ENCODE measurements at regions not wholly inside any gene's neighbourhood (a gene's known extent, or its start where the extent isn't known, plus 50 kb on each side); places are given as distances from the start of the nearest gene placed in this dataset.

DNA sequence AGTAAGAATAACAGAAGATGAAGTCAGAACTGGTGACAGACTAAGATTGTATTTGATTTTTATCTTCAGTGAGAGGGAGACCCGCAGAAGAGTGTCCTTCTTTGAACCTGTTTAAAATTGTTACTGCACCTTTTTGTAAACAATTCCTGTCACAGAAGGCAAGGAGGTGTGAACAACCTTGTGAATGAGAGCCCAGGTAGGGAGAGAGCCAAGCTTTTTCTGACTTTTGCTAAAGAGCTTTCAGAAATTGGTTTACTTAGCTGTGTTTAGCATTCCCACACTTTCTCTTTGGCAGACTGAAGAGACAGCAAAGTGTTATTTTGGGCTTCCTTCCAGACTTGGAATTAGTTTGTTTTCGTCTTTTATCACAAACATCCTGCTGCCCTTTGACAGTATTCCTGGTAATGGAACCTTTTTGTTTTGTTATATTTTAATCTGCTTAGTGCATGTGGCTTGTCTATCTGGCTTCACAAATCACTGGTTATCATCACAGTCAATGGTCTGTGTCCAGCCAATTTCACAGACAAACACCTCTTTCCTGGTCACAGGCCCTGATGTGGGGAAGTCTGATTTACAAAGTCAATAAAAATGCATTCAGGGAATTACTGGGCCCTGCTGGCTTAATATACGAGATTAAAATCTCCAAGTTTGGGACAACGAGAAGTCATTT, 85.7 kb upstream of the HS3ST2 start:
- no peak for ATAC-seq
- TF ChIP-seq, protein P1, sequence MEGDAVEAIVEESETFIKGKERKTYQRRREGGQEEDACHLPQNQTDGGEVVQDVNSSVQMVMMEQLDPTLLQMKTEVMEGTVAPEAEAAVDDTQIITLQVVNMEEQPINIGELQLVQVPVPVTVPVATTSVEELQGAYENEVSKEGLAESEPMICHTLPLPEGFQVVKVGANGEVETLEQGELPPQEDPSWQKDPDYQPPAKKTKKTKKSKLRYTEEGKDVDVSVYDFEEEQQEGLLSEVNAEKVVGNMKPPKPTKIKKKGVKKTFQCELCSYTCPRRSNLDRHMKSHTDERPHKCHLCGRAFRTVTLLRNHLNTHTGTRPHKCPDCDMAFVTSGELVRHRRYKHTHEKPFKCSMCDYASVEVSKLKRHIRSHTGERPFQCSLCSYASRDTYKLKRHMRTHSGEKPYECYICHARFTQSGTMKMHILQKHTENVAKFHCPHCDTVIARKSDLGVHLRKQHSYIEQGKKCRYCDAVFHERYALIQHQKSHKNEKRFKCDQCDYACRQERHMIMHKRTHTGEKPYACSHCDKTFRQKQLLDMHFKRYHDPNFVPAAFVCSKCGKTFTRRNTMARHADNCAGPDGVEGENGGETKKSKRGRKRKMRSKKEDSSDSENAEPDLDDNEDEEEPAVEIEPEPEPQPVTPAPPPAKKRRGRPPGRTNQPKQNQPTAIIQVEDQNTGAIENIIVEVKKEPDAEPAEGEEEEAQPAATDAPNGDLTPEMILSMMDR (IDR thresholded peaks at IDR 0.05): no peak
- no peak overlapping the region for H3K4me3 Mint-ChIP-seq
- no peak overlapping the region for H3K27ac Mint-ChIP-seq
- ChIA-PET POLR2A (no interaction called here), CTCF (no interaction called here)
- intact Hi-C loops (cut with micrococcal nuclease): no loop called here
- no peak for DNase-seq
- peaks cover 7% of the 10 kb centered on the region for H3K27me3 Mint-ChIP-seq
- no peaks in the 10 kb centered on the region for H3K36me3 Mint-ChIP-seq (ENCODE audit: low read depth)
- no peaks in the 10 kb centered on the region for H3K4me1 Mint-ChIP-seq (ENCODE audit: low read depth)
- H3K9me3 Mint-ChIP-seq: no peaks in the 10 kb centered on the region

DNA sequence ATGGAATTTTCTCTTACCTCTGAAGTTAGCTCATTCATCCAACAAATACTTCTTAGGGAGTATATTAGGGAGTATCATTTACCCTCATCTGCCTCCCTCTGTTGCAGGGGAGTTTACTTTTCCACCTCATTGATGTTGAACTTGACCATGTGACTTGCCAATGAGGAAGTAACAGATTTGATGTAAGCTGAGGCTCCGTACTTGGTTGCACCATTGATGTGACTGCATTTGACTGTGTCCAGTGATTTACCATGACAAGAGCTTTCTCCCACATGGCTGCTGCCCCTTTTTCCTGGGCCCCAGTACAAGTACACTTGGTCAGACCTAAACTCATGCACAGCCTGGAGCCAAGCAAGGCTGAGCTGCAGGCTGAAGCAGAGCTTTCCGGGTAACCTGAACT, 81.6 kb upstream of the HS3ST2 start:
- CTCF ChIA-PET: no interaction called here
- ATAC-seq (no peak), DNase-seq (no peak)
- TF ChIP-seq, protein P1 (IDR thresholded peaks at IDR 0.05): no peak
- Mint-ChIP-seq H3K9me3 (no peaks in the 10 kb centered on the region), H3K36me3 (ENCODE audit: low read depth) (no peaks in the 10 kb centered on the region), H3K27me3 (peaks cover 8% of the 10 kb centered on the region), H3K4me3 (no peak overlapping the region), H3K27ac (no peak overlapping the region), H3K4me1 (ENCODE audit: low read depth) (no peaks in the 10 kb centered on the region)
- POLR2A ChIA-PET: interaction anchor here (1.0 kb wide), 1 partner anchor 13 kb away, joined by 3 read pairs; no protein-coding TSS in a partner anchor
- intact Hi-C loops (cut with micrococcal nuclease): no loop called here

DNA sequence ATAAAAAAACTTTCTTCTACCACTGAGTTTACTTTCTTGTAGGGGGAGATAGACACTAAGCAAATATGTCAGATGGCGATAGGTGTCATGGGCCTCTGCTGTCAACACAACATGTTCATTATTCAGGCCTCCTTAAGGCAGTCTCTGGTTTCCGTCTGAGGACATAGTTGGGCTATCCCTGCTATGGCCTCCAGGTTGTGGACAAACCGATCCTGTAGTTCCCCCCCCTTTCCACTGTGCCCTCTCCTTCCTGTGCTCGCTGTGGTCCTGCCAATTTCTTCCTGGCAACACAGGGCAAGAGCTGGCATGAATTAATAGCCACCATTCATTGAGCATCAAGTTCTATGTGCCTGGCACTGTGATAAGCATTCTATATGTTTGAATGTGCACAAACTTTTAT, 81.0 kb upstream of the HS3ST2 start:
- CTCF ChIA-PET: no interaction called here
- intact Hi-C loops (cut with micrococcal nuclease): no loop called here

DNA sequence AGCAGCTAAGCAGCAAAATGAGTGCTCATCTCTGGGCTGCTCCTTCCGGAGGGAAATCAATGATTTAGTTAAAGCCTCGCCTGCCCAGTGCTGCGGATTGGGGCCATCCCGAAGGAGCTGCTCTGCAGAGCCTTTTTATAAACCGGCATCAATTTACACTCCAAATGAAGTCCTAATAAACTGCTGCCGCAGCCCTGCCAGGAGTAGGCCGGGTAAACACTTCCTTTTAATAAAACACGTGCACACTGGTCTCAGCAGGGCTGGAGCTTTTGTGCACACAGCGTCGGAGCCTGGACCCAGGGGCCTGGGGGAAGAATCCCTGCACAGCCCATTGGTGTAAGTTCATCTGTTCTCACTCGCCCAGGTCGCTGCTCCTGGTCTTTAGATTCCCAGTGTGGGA, 79.6 kb upstream of the HS3ST2 start:
- no peak for DNase-seq
- peaks cover 5% of the 10 kb centered on the region for H3K27me3 Mint-ChIP-seq
- ChIA-PET POLR2A (no interaction called here), CTCF (no interaction called here)
- H3K9me3 Mint-ChIP-seq: no peaks in the 10 kb centered on the region
- H3K36me3 Mint-ChIP-seq (ENCODE audit: low read depth): no peaks in the 10 kb centered on the region
- H3K4me3 Mint-ChIP-seq: no peak overlapping the region
- intact Hi-C loops (cut with micrococcal nuclease): no loop called here
- TF ChIP-seq, protein P1 (IDR thresholded peaks at IDR 0.05): no peak
- H3K27ac Mint-ChIP-seq: no peak overlapping the region
- H3K4me1 Mint-ChIP-seq (ENCODE audit: low read depth): no peaks in the 10 kb centered on the region
- ATAC-seq: no peak

More for the DNA sequence above, 81.0 kb upstream of the HS3ST2 start:
- Mint-ChIP-seq H3K9me3 (no peaks in the 10 kb centered on the region), H3K36me3 (ENCODE audit: low read depth) (no peaks in the 10 kb centered on the region), H3K4me3 (no peak overlapping the region), H3K4me1 (ENCODE audit: low read depth) (no peaks in the 10 kb centered on the region), H3K27me3 (peaks cover 6% of the 10 kb centered on the region), H3K27ac (no peak overlapping the region)
- TF ChIP-seq, protein P1 (IDR thresholded peaks at IDR 0.05): no peak
- POLR2A ChIA-PET: interaction anchor here (0.6 to 1.0 kb wide), 2 partner anchors 13 to 671 kb away, joined by 3 read pairs; no protein-coding TSS in a partner anchor
- DNase-seq: no peak
- ATAC-seq: no peak

DNA sequence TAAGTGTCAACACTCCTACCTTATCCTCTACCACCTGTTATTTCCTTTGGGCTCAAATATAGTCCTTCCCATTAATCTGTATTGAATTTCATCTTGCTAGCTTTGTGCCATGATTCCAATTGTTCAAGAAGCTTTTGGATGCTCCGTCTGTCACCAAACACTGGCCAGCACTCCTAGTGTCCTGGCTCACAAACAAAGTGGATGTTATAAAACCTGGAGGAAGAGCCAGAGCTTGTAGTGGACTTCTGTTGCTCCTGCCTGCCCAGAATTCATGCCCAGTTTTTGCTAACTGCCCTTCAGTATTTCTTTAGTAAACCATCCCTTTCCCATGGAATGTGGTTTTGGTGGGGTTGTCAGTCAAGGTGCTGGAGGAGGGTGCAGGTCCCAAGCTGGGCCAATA, 77.2 kb upstream of the HS3ST2 start:
- ATAC-seq: no peak
- Mint-ChIP-seq H3K36me3 (ENCODE audit: low read depth) (no peaks in the 10 kb centered on the region), H3K4me1 (ENCODE audit: low read depth) (no peaks in the 10 kb centered on the region), H3K27ac (no peak overlapping the region), H3K9me3 (no peaks in the 10 kb centered on the region), H3K27me3 (peaks cover 9% of the 10 kb centered on the region), H3K4me3 (no peak overlapping the region)
- ChIA-PET CTCF (interaction anchor here (1.0 kb wide), 1 partner anchor 17 kb away, joined by 3 read pairs; no protein-coding TSS in a partner anchor), POLR2A (no interaction called here)
- TF ChIP-seq, protein P1 (IDR thresholded peaks at IDR 0.05): no peak
- no peak for DNase-seq
- intact Hi-C loops (cut with micrococcal nuclease): no loop called here

All from activated CD8-positive, alpha-beta T cell treated with anti-CD3 and anti-CD28 coated beads for 36 hours (primary cell).